HG02885 (cell line): ENCODE measurements at regions not wholly inside any gene's neighbourhood (a gene's known extent, or its start where the extent isn't known, plus 50 kb on each side); places are given as distances from the start of the nearest gene placed in this dataset.
"Not testable (repeated sequence)": the region's sequence is repeated elsewhere in the genome, so short reads cannot be mapped to it uniquely, and the experiment has no call there.

Experiments used
- ATAC-seq: cut with Tn5 transposase; IDR thresholded peaks from one replicate; pipeline ENCODE4 v1.9.1; 2021; ENCODE audit warnings: mild to moderate bottlenecking; ENCODE audit not compliant: unreplicated experiment, poor library complexity

DNA sequence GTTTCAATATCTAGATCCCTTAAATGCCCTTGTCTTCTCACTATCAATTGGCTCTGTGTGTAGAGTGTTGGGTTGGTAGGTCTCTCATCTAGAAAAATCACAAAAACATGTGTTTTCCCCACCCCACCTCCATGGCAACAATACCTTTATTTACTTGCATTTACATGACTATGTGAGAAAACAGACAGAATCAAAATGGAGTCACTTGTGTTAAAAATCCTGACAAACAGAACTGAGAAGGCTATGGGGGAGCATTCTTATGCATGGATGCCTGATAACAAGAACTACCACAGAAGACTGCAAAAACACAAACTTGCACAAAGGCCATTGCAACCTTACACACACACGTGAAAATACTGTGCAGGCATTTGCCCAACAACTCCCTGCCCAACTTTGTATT lies 1352.9 kb upstream of the CDH9 start:
- no peak for ATAC-seq

DNA sequence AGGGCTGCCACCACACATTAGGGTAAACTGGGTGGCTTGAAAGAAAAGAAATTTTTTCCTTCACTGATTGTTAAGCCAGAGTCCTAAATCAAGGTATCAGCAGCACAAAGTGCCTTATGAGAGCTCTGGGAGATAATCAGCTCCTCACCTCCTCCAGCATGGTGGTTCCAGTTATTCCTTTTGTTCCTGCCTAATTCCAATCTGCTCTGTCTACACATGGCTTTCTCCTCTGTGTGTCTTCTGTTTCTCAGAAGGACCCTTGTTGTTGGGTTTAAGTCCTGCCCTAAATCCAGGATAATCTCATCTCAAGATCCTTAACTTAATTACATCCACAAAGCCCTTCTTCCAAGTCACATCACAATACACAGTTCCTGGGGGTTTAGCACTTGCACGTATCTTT lies 1352.0 kb upstream of the CDH9 start:
- ATAC-seq: no peak

- not testable (repeated sequence) for ATAC-seq
These were observed 1351.3 kb upstream of the CDH9 start for GRCh38 chr5:28389727-28390126.

DNA sequence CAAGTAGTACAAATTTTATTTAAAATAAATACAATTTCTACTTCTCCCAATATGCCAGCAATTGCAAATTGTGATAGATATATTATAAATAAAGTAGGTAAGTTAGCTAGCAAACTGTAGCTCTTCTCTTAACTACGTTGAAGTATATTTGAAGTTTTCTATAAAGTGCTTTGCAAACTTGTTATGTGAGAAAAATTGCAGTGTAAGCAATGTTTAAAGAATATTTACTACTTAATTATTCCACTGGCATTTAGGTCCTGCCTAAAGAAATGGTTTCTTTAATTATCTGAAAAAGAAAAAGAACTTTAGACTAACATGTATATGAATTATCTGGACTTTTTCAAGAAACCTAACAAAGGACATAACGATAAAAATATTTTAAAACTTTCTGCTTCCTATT lies 1350.0 kb upstream of the CDH9 start:
- no peak for ATAC-seq

DNA sequence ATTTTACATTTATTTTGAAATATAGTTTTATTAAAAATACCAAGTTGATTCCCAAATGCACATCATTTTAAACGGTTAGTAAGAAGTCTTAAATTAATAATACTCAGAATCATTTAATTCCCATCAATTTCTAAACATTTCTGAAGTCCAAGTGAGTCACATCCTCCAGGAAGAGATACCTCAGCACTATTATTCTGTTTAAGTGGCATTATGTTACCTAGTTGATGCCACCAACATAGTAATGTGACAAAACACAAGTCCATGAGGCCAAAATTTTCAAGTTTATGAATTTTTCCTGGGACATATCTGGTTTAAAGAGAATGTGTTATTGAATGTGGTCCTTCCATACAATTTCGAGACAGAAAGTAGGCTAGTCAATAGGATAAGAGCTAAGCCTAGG lies 1348.3 kb upstream of the CDH9 start:
- no peak for ATAC-seq

DNA sequence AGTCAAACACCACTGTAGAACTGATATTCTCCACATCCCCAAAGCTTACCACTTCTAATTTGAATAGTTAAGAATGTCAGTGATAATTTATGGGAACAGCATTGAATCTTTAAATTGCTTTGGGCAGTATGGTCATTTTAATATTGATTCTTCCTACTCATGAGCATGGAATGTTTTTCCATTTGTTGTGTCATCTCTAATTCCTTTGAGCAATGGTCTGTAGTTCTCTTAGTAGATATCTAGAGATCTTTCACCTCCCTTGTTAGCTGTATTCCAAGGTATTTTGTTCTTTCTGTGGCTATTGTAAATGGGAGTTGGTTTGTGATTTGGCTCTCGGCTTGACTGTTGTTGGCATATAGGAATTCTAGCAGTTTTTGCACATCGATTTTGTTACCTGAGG lies 1341.8 kb upstream of the CDH9 start:
- ATAC-seq: no peak

GRCh38 chr5:28374492-28374967 lies 1336.1 kb upstream of the CDH9 start:
- no peak for ATAC-seq

DNA sequence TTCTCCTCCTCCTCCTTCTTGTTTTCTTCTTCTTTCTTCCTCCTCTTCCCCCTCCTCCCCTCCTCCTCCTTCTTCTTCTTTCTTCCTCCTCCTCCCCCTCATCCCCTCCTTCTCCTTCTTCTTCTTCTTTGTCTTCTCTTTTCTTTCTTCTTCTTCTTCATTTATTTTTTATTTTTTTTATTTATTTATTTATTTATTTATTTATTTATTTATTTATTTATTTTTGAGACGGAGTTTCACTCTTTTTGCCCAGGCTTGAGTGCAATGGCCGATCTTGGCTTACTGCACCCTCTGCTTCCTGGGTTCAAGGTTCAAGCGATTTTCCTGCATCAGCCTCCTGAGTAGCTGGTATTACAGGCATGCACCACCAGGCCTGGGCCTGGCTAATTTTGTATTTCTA lies 1332.5 kb upstream of the CDH9 start:
- no peak for ATAC-seq

GRCh38 chr5:28369418-28369817 lies 1331.0 kb upstream of the CDH9 start:
- no peak for ATAC-seq

- no peak for ATAC-seq
These were observed 1317.4 kb upstream of the CDH9 start for GRCh38 chr5:28355831-28356230.

- no peak for ATAC-seq
These were observed 1308.3 kb upstream of the CDH9 start for GRCh38 chr5:28346696-28347095.

GRCh38 chr5:28344836-28345433 lies 1306.5 kb upstream of the CDH9 start:
- peak; percentile 63 for ATAC-seq

GRCh38 chr5:28329176-28329575 lies 1290.8 kb upstream of the CDH9 start:
- ATAC-seq: no peak

DNA sequence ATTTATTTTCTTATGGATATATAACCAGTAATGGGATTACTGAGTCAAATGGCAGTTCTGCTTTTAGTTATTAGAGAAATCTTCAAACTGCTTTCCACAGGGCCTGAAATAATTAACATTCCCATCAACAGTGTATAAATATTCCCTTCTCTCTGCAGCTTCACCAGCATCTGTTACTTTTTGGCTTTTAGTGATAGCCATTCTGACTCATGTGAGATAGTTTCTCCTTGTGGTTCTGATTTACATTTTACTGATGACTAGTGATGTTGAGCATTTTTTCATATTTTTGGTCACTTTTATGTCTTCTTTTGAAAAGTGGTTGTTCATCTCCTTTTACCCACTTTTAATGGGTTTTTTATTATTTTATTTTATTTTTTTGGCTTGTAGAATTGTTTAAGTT lies 1290.3 kb upstream of the CDH9 start:
- no peak for ATAC-seq

DNA sequence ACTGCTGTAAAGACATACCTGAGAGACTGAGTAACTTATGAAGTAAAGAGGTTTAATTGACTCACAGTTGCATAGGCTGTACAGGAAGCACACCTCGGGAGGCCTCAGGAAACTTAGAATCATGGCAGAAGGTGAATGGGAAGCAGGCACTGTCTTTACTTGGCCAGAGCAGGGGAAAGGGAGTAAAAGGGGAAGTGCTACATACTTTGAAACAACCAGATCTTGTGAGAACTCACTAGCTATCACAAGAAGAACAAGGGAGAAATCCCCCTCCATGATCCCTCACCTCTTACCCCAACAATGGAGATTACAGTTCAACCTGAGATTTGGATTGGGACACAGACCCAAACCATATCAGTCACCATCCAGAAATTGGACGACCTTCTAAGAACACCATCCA lies 1285.8 kb upstream of the CDH9 start:
- ATAC-seq: no peak

DNA sequence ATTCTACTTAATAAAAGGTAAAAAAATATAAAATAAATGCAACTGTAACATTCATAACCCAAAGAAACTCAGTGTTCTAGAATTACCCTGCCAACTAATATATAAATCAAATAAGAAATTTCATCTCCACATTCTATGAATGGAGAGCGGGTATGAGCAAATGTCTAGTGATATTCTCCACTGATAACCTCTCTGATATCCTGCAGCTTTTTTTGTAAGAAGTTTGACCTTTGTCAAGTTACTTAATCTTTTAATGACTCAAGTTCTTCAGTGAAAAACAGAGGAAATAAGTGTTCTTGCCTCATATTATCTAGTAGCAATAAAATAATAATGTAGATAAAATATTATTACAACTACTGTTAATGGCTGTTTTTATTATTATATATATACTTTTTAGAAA lies 1275.6 kb upstream of the CDH9 start:
- ATAC-seq: no peak

DNA sequence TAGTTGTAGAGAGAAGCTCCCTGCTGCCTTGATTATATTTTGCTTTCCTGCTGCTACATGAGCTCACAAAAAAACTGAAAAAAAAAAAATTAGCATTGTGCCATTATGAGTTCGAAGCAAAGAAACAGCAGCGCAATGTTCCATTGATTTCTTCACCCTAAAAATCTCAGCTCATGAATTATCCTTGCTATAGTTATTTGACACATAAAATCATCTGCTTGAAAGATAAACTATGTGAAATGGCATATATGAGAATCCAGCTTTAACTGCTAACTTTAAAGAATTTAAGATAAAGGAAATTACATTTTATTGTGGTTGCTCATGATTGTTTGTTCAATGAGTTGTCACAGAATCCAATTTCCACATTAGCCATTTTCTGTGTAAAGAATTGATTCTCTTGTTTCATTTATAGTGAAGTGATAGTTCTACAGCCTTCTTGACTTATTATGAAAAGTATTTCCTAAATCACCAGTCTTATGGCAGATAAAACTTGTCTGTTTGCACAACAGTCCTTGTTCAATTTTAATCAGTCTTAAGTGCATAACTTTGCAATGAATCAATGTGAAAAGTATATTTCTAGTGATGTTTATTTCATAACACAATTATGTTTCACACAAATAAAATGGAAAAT lies 1275.0 kb upstream of the CDH9 start:
- ATAC-seq: no peak

DNA sequence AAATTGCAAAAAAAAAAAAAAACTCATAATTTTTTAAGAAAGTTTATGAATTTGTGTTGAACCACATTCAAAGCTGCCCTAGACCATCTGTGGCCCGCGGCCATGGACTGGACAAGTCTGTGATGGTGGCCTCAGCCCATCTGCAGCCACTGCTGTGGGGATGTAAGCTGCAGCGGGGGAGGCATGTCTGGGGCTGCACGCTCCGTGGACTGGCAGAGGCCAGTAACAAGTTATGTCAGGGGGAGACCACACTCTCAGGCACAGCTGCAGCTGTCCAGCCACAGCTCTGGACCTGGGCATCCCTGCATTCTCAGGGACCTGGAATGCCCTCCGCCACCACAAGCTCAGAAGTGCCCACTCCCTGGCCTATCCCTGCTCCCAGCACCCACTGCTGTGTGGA lies 1272.3 kb upstream of the CDH9 start:
- no peak for ATAC-seq

- ATAC-seq: no peak
These were observed 1267.5 kb upstream of the CDH9 start for GRCh38 chr5:28305891-28306290.

DNA sequence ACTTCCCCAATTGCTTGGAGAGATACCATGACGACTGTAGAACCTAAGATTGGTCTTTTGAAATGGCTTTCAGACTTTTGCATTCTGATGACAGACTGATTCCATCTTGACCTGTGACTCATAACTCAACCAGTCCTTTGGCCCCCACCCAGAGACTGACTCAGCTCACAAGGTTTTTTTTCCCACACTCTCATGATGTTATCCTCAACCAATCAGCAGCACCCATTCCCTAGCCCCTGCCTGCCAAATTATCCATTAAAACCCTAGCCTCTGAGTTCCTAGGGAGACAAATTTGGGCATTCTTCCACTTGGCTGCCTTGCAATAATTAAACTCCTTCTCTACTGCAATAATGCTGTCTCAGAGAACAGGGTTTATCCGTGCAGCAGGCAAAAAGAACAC lies 1263.3 kb upstream of the CDH9 start:
- ATAC-seq: no peak

DNA sequence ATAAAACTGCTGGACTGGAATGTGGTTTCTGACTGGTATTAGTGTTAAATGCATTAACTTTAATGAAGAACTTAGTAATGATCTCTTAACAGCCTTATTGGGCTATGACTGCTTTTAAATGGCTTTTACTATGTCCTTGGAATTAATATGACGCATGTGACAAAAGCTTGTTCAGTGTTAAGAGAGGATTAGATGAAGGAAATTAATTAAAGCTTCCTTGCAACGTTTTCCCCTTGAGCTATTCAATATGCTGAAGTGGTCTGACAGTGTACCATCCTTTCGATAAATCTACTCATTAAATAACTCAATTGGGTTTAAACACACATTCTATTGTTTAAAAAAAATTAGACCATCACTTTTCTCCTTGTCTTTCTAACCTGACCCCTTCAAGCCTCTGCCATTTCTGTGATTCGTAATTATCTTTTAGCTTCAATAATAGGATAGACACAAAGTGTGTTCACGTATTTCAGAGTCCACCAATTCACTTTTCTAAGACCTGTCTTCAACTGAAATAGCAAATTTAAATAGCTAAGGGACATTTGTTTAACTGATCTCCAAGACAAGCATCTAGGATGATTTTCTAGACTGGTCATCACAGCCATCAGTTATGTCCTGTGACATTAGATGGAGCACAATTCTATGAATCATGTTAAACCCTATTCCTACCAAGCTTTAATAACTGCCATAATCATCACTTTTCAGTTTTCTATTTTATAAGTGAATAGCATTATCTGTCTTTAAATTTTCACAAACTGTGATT lies 1258.0 kb upstream of the CDH9 start:
- no peak for ATAC-seq

DNA sequence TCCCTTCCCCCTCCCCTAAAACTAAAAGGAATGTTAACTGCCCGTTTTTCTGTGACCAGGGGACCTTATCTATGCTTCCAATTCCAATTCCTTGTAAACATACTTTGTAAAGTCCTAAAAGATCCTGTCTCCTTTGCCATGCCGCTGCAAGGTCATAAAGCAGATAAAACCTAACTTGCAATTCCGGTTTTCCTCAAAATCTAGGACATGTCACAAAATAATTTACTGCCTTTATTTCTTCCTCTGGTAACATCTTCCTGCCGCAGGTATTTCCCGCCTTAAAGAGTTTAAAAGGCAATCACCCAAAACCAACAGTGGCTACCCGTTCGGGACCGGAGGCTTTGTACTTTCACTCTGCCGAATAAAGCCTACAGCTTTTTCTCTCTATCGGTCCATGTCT lies 1248.6 kb upstream of the CDH9 start:
- not testable (repeated sequence) for ATAC-seq
